ENCODE measurements at regions not wholly inside any gene's neighbourhood (a gene's known extent, or its start where the extent isn't known, plus 50 kb on each side); places are given as distances from the start of the nearest gene placed in this dataset.

DNA sequence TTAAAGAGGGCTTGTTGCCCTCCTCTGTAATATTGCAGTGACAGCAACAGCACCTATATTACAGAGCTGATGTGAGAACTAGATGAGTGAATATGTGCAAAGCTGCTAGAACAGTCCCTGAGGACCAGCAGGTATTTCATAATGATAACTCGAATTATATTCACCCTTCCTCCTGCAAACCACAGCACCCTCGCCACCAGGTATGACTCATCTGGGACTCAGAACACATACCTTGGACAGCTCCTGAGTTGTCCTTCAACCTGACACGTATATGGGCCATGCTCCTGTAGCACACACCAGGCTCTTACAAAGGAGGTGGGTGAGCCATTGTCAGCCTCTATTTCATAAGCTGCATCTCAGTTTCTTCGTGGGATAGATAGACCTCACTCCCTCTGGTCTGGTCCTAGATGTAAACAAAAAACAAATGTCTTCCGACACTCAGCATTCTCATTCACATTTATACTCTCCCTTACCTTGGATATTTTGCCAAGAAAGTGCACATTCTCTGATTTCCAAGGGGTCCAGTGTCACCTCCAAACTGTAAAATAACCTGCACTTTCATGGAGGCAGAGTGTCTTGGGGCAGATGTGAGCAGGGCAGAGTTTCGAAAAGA, 124.5 kb downstream of the TLE3 start:
- peak in 1 of 2 donors; percentile 53 for DNase-seq (ENCODE audit: low read depth in 2 of 2)

GRCh38 chr15:69973880-69974279, 123.8 kb downstream of the TLE3 start:
- DNase-seq (ENCODE audit: low read depth in 2 of 2) = no peak

GRCh38 chr15:69974321-69974720, 123.4 kb downstream of the TLE3 start:
- no peak for DNase-seq (ENCODE audit: low read depth in 2 of 2)

DNA sequence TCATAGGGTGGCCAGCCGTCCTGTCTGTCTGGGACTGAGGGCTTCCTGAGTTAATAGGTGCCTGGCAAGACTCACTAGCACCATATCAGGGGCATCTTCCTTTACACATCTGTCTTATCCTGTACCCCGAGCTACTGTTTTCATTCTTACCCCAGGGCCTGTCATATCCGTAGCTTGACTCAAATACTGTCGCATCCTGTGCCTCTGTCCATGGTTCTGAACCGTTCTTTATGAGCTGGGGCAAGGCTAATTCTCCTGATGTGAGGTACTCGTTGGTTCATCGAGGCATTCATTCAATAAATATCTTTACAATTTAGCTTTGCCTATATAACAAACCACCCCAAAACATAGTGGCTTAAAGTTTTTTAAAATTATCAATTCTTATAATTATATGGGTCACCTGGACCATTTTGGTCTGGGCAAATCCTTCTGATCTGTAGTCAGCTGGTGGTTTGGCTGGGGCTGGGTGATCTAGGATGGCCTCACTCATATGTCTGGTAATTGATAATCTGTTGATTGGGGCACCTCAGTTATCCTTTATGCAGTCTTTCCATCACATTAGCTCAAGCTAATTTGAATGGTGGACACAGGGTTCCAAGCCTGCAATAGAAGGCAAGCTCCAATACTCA, 121.2 kb downstream of the TLE3 start:
- peak; percentile 28 to 56 for DNase-seq (ENCODE audit: low read depth in 2 of 2)

DNA sequence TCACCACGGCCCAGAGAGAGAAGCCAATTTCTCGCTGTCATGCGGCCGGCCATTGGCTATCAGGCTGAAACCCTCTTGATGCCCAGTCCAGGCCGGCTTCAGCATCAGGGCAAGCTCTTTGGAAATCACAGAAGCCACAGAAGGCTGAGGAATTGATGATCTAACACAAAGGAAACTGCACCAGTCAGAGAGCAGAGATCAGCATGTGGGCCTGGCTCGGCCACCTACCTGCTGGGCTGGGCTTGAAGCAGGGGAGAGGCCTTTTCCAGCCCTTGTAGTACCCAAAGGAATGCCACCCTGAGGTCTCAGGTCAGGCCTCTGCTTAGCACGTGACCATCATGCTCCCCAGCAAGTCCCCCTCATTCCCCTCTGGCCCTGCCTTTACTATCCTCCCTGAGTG, 119.1 kb downstream of the TLE3 start:
- no peak for DNase-seq (ENCODE audit: low read depth in 2 of 2)

GRCh38 chr15:69979262-69979661, 118.5 kb downstream of the TLE3 start:
- peak in 1 of 2 donors; percentile 11 for DNase-seq (ENCODE audit: low read depth in 2 of 2)

- no peak for DNase-seq (ENCODE audit: low read depth in 2 of 2)
These were observed 117.9 kb downstream of the TLE3 start for GRCh38 chr15:69979783-69980182.

- no peak for DNase-seq (ENCODE audit: low read depth in 2 of 2)
These were observed 117.2 kb downstream of the TLE3 start for GRCh38 chr15:69980341-69981059.

DNA sequence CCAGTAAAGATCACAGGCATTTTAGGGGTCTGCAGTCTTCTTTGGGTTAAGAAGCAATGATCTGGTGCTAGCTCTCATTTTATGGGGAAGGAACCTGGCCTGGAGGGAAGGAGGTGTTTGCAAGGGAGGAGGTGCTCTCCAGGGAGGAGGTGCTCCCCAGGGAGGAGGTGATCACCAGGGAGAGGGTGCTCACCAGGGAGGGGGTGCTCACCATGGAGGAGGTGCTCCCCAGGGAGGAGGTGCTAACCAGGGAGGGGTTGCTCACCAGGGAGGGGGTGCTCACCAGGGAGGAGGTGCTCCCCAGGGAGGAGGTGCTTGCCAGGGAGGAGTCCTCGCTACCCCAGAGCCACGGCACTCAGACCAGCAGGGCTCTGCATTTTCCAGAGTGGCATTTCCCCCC, 115.7 kb downstream of the TLE3 start:
- no peak for DNase-seq (ENCODE audit: low read depth in 2 of 2)

- no peak for DNase-seq (ENCODE audit: low read depth in 2 of 2)
These were observed 113.9 kb downstream of the TLE3 start for GRCh38 chr15:69983696-69984265.

DNA sequence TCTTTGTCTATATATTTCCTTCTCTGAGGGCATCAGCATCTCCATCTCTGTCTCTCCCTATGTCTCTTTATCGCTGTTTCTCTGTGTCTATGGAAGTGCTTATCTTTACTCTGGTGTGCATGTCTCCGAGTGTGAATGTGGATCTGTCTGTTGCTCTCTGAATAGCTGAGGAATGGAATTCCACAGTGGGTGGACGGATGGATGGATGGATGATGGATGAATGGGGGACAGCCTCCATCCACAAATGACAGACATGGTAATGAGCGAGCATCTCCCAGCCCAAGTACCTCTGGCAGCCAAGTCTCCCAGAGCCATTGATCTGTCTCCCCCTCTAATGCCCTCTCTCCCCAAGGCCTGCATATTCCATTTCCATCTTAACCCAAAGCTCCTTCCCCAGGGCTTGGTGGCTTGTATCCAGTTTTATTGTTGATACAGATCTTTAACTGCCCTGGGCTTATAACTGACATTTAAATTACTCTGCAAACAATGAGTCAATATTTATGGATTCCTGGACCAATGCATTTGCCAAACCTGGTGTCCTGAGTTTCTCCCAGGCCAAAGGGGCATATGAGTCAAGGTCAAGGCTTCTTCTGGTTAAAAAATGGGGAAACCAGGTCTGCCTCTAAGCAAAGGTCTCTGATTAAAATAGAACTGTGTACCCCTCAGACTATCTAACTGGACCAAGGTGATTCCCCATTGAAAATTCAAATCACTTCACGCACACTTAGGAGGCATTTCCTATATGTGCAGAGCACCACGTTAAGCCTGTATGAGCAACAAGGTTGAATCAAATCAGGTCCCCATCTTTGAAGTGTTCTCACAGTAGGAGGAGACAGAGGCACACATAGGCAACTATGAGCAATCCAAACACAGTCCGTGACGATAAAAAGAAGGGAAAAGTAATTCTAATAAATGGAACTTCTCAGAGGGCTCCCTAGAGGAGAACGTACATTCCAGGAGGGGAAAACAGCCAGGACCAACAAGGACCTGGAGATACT, 109.9 kb downstream of the TLE3 start:
- no peak for DNase-seq (ENCODE audit: low read depth in 2 of 2)

DNA sequence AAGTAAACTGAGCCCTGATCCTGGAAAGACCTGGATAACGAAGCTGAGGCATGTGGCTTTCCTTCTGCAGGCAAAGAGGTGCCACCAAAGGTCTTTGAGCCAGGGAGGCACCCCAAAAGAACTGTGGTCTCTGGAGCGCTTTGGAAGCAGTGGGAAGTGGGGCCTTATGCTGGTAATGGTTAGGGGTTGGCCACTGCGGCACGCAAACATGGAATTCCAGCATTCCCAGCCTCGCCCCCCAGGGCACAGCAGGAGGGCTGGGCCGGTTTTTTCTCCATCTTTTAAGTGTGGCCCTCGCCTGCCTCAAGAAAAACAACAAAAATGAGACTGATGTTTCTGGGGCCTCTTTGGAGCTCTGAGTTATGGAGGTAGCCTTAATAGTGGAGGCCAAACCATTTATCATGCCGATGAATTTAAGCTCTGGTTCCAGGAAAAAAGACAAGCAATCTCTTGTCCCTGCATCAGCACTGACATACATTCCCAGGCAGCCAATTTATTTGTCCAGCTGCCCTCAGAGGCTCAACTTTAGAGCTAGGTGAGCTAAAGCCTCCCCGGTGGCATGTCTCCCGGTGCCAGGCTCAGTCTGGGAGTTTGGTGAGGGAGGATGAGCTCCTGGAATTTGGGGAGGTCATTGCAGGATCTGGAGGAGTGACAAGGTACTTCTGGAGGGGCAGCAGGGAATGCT, 109.0 kb downstream of the TLE3 start:
- DNase-seq (ENCODE audit: low read depth in 2 of 2) = no peak

GRCh38 chr15:69990566-69991421, 106.9 kb downstream of the TLE3 start:
- DNase-seq (ENCODE audit: low read depth in 2 of 2) = no peak

DNA sequence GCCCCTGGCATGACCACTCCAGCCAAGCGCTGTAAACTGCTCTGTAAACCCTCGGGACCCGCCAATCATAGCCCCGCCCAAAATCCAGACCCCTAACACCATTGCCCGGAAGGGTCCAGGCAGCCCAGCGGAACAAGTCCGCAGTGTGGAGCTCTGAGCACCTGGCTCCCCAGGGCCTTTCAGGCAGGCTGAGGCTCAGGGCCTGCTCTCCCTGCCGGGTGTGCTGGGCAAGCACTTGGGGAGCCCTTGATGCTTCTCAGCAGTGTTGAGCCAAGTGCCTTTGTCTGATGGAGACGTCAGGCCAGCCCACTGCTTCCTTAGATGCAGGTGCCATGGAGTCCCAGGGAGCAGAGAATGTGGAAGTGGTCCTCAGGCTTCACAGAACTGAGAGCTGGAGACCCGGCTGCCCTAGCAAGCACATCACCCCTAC, 106.2 kb downstream of the TLE3 start:
- no peak for DNase-seq (ENCODE audit: low read depth in 2 of 2)

DNA sequence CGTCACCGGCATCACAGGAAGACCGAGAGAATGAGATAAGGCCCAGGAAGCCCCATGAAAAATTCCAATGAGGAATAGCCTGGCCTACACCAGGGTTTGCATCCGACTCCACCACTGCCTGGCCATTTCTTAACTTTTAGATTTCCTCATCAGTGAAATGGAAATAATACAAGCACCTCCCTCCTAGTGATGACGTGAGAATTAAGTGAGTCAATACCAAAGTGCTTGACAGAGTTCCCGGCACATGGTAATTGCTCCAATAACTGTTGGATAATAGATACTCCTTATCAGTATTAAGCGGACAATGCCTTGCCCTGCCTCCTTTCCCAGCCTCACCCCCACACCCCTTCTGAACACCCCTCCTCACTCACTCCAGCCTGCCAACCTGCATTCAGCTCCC, 105.4 kb downstream of the TLE3 start:
- no peak for DNase-seq (ENCODE audit: low read depth in 2 of 2)

- DNase-seq (ENCODE audit: low read depth in 2 of 2) = no peak
These were observed 103.1 kb downstream of the TLE3 start for GRCh38 chr15:69994429-69995205.

DNA sequence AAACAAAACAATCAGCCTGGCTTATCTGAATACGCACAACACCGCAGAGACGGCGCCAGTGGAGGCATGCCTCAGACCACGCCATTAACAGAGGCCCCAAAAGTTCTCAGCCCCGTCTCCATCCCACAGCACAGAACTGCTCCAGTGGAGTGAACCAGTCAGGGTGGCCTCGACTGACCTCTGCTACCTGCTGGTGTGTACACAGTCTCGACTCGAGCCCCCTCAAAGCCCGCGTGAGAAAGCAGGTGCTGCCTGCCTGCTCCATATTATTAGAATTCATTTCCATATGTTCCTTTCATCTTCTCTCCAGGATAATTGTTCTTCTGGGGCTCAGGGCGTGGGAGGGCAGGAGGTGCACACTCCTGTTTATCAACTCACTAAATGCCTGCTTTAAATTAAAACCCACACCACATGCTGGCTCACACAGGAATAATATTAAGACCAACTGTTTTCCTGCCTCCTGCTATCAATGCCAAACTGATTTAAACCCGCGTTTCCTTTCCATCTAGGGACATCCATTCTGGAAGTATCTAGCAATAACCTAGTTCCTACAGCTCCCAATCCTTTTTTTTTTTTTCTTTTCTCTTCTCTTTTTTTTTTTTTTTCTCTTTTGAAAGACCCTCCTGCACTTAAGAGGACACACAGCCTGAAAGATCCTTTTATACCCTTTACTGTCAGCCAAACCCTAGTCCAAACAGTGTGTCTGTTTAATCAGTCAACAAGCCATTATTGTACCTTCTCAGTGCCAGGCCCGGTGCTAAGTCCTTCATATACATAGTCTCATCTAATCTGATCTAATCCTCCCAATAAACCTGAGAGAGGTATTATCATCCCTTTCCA, 101.2 kb downstream of the TLE3 start:
- no peak for DNase-seq (ENCODE audit: low read depth in 2 of 2)

- no peak for DNase-seq (ENCODE audit: low read depth in 2 of 2)
These were observed 100.6 kb downstream of the TLE3 start for GRCh38 chr15:69997161-69997485.

Measured in dermis microvascular lymphatic vessel endothelial cell (primary cell).